ENCODE measurements at regions not wholly inside any gene's neighbourhood (a gene's known extent, or its start where the extent isn't known, plus 50 kb on each side); places are given as distances from the start of the nearest gene placed in this dataset.

DNA sequence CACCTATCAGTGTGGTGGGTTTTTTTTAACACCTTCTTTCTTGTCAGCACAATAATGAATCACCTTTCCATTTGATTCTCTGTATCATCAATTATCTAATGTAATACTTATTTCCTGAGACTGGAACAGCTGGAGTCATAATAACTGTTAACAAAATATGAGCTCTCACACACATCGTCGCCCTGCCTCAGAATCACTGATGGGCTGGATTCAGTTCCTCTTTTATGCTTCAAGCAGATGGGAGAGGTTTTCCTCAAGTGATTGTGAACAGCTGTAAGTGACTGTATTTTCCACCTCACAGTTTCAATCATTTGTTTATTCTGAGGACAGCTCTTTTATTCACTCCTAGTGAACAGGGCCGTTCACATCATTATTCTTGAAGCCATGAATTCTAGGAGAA lies 330.2 kb downstream of the DSC3 start:
- H3K79me2 ChIP-seq (ENCODE audit: control insufficient read depth, insufficient read depth, low read length): no peaks in the 10 kb centered on the region
- DNase-seq (ENCODE audit: low read depth in 2 of 2): no peak
- H2AFZ ChIP-seq (ENCODE audit: low read length): no peak overlapping the region
- no peaks in the 10 kb centered on the region for H3K36me3 ChIP-seq (ENCODE audit: control insufficient read depth, insufficient read depth, low read length)
- H3K27ac ChIP-seq (ENCODE audit: insufficient read depth, low read length): no peak overlapping the region
- no peak overlapping the region for H3K4me3 ChIP-seq (replicated peaks in 1 of 4; ENCODE audit: control extremely low read depth in 1 of 4, insufficient read depth in 1 of 4, low read depth in 3 of 4, low read length in 4 of 4)
- no peaks in the 10 kb centered on the region for H3K9me3 ChIP-seq (ENCODE audit: control insufficient read depth, insufficient read depth, low read depth, low read length)
- no peak overlapping the region for H3K4me2 ChIP-seq (ENCODE audit: extremely low read depth, insufficient read depth, low read length)
- no peaks in the 10 kb centered on the region for H3K27me3 ChIP-seq (ENCODE audit: control insufficient read depth, insufficient read depth, low read length)
- no peaks in the 10 kb centered on the region for H3K4me1 ChIP-seq (ENCODE audit: control insufficient read depth, extremely low read depth, insufficient read depth, low read length)
- no peak overlapping the region for H3K9ac ChIP-seq (ENCODE audit: insufficient read depth, low read length)
- no peak for TF ChIP-seq EZH2 (IDR thresholded peaks at IDR 0.05; ENCODE audit: low read length, missing control alignments)
- TF ChIP-seq CTCF (conservative IDR thresholded peaks at IDR 0.05 in 1 of 2, IDR thresholded peaks at IDR 0.05 in 1 of 2; ENCODE audit: low read depth in 1 of 2, low read length in 2 of 2): no peak
- no peaks in the 10 kb centered on the region for H4K20me1 ChIP-seq (ENCODE audit: control insufficient read depth, extremely low read depth, insufficient read depth, low read length)

GRCh38 chr18:30709595-30709994 lies 332.9 kb downstream of the DSC3 start:
- no peak for DNase-seq (ENCODE audit: low read depth in 2 of 2)
- Histone ChIP-seq H3K27ac (ENCODE audit: insufficient read depth, low read length) (no peak overlapping the region), H4K20me1 (ENCODE audit: control insufficient read depth, extremely low read depth, insufficient read depth, low read length) (no peaks in the 10 kb centered on the region), H3K4me3 (replicated peaks in 1 of 4; ENCODE audit: control extremely low read depth in 1 of 4, insufficient read depth in 1 of 4, low read depth in 3 of 4, low read length in 4 of 4) (no peak overlapping the region), H3K4me2 (ENCODE audit: extremely low read depth, insufficient read depth, low read length) (no peak overlapping the region), H3K79me2 (ENCODE audit: control insufficient read depth, insufficient read depth, low read length) (no peaks in the 10 kb centered on the region), H2AFZ (ENCODE audit: low read length) (no peak overlapping the region), H3K9me3 (ENCODE audit: control insufficient read depth, insufficient read depth, low read depth, low read length) (no peaks in the 10 kb centered on the region), H3K27me3 (ENCODE audit: control insufficient read depth, insufficient read depth, low read length) (no peaks in the 10 kb centered on the region), H3K9ac (ENCODE audit: insufficient read depth, low read length) (no peak overlapping the region), H3K4me1 (ENCODE audit: control insufficient read depth, extremely low read depth, insufficient read depth, low read length) (no peaks in the 10 kb centered on the region), H3K36me3 (ENCODE audit: control insufficient read depth, insufficient read depth, low read length) (no peaks in the 10 kb centered on the region)
- TF ChIP-seq CTCF (conservative IDR thresholded peaks at IDR 0.05 in 1 of 2, IDR thresholded peaks at IDR 0.05 in 1 of 2; ENCODE audit: low read depth in 1 of 2, low read length in 2 of 2) (no peak), EZH2 (IDR thresholded peaks at IDR 0.05; ENCODE audit: low read length, missing control alignments) (no peak)

GRCh38 chr18:30705943-30706342 lies 336.6 kb downstream of the DSC3 start:
- no peaks in the 10 kb centered on the region for H4K20me1 ChIP-seq (ENCODE audit: control insufficient read depth, extremely low read depth, insufficient read depth, low read length)
- no peak overlapping the region for H3K9ac ChIP-seq (ENCODE audit: insufficient read depth, low read length)
- DNase-seq (ENCODE audit: low read depth in 2 of 2): no peak
- H2AFZ ChIP-seq (ENCODE audit: low read length): no peak overlapping the region
- H3K27me3 ChIP-seq (ENCODE audit: control insufficient read depth, insufficient read depth, low read length): no peaks in the 10 kb centered on the region
- H3K79me2 ChIP-seq (ENCODE audit: control insufficient read depth, insufficient read depth, low read length): no peaks in the 10 kb centered on the region
- no peaks in the 10 kb centered on the region for H3K36me3 ChIP-seq (ENCODE audit: control insufficient read depth, insufficient read depth, low read length)
- H3K27ac ChIP-seq (ENCODE audit: insufficient read depth, low read length): no peak overlapping the region
- no peak overlapping the region for H3K4me3 ChIP-seq (replicated peaks in 1 of 4; ENCODE audit: control extremely low read depth in 1 of 4, insufficient read depth in 1 of 4, low read depth in 3 of 4, low read length in 4 of 4)
- H3K4me2 ChIP-seq (ENCODE audit: extremely low read depth, insufficient read depth, low read length): no peak overlapping the region
- no peaks in the 10 kb centered on the region for H3K4me1 ChIP-seq (ENCODE audit: control insufficient read depth, extremely low read depth, insufficient read depth, low read length)
- no peaks in the 10 kb centered on the region for H3K9me3 ChIP-seq (ENCODE audit: control insufficient read depth, insufficient read depth, low read depth, low read length)
- TF ChIP-seq CTCF (conservative IDR thresholded peaks at IDR 0.05 in 1 of 2, IDR thresholded peaks at IDR 0.05 in 1 of 2; ENCODE audit: low read depth in 1 of 2, low read length in 2 of 2): no peak
- no peak for TF ChIP-seq EZH2 (IDR thresholded peaks at IDR 0.05; ENCODE audit: low read length, missing control alignments)

Measured in fibroblast of lung (primary cell).